T-cell (primary cell): ENCODE measurements at regions not wholly inside any gene's neighbourhood (a gene's known extent, or its start where the extent isn't known, plus 50 kb on each side); places are given as distances from the start of the nearest gene placed in this dataset.
"Not testable (repeated sequence)": the region's sequence is repeated elsewhere in the genome, so short reads cannot be mapped to it uniquely, and the experiment has no call there.

ENCODE experiments used
- ATAC-seq, 4 experiments: fragments of 200-7000 bp in 3 of 4; fragments of 150-1000 bp in 1 of 4; cut with Tn5 transposase; replicated peaks in 1 of 4; 1 replicate in 3 of 4; 2 replicates in 1 of 4; pipeline ENCODE4 v1.10.0; 2021; ENCODE audit warnings: moderate library complexity in 3 of 4, mild to moderate bottlenecking in 2 of 4, moderate number of reproducible peaks in 1 of 4
- CTCF ChIA-PET, 2 donors: fragments of 300-600 bp; sonication (Branson Sonifier 250); formaldehyde crosslinking; loops; one replicate each; lab custom pipeline; 2022; ENCODE audit warnings: antibody characterized with exemption in 2 of 2; lab: Charles Lee
- POLR2A ChIA-PET, 2 donors: fragments of 300-600 bp; sonication (Branson Sonifier 250); formaldehyde crosslinking; loops; one replicate each; lab custom pipeline; 2022; ENCODE audit warnings: antibody characterized with exemption in 2 of 2; lab: Charles Lee
- DNase-seq, 35 experiments: peaks; one replicate each; pipeline versions ENCODE4 v3.0.0 to v3.0.0-alpha.2; 2013 to 2023
- H3K27ac ChIP-seq: one replicate; pipeline ENCODE4 v1.5.1; 2013; ENCODE audit warnings: low read length
- H3K27me3 ChIP-seq, 2 experiments: replicated peaks in 1 of 2; 1 replicate in 1 of 2; 2 replicates in 1 of 2; pipeline versions ENCODE4 v1.6.1 to v1.7.0; 2013; ENCODE audit warnings: low read length in 1 of 2, mixed read lengths in 1 of 2; ENCODE audit not compliant: control insufficient read depth in 2 of 2, insufficient read depth in 2 of 2; ENCODE audit errors: extremely low read depth in 1 of 2
- H3K36me3 ChIP-seq, 2 donors: 1 replicate in 1 of 2; 2 replicates in 1 of 2; pipeline versions ENCODE4 v1.6.1 to v1.7.0; 2013; ENCODE audit warnings: low read length in 1 of 2; ENCODE audit not compliant: control insufficient read depth in 2 of 2, insufficient read depth in 1 of 2; ENCODE audit errors: extremely low read depth in 1 of 2
- H3K4me1 ChIP-seq, 2 experiments: 1 replicate in 1 of 2; 2 replicates in 1 of 2; pipeline versions ENCODE4 v1.6.1 to v1.7.0; 2013; ENCODE audit warnings: low read length in 2 of 2, mixed read lengths in 1 of 2; ENCODE audit not compliant: insufficient read depth in 2 of 2, control insufficient read depth in 1 of 2; ENCODE audit errors: extremely low read depth in 1 of 2
- H3K4me3 ChIP-seq, 2 donors: 1 replicate in 1 of 2; 2 replicates in 1 of 2; pipeline versions ENCODE4 v1.5.1 to v1.7.0; 2013; ENCODE audit warnings: mild to moderate bottlenecking in 2 of 2, low read length in 1 of 2, moderate library complexity in 1 of 2; ENCODE audit not compliant: control insufficient read depth in 1 of 2; ENCODE audit errors: extremely low read depth in 1 of 2
- H3K9me3 ChIP-seq: 2 replicates; pipeline ENCODE4 v1.7.0; 2013
- H3K27ac Mint-ChIP-seq, 2 donors: one replicate each; pipeline ENCODE4 v1.8.0; 2020 to 2021; ENCODE audit warnings: mild to moderate bottlenecking in 2 of 2, mixed read lengths in 2 of 2
- H3K27me3 Mint-ChIP-seq, 2 donors: one replicate each; pipeline ENCODE4 v1.8.0; 2021 to 2022; ENCODE audit warnings: mixed read lengths in 2 of 2
- H3K36me3 Mint-ChIP-seq: one replicate; pipeline ENCODE4 v1.8.0; 2021; ENCODE audit warnings: mixed read lengths
- H3K4me1 Mint-ChIP-seq, 3 donors: one replicate each; pipeline ENCODE4 v1.8.0; 2020 to 2022; ENCODE audit warnings: mixed read lengths in 3 of 3, mild to moderate bottlenecking in 1 of 3
- H3K4me3 Mint-ChIP-seq, 3 donors: one replicate each; pipeline ENCODE4 v1.8.0; 2020 to 2022; ENCODE audit warnings: mild to moderate bottlenecking in 3 of 3, mixed read lengths in 3 of 3, moderate library complexity in 3 of 3
- H3K9me3 Mint-ChIP-seq, 3 donors: one replicate each; pipeline ENCODE4 v1.8.0; 2020 to 2022; ENCODE audit warnings: mixed read lengths in 3 of 3
- WGBS: methylation state at CpG from one replicate; pipeline ENCODE4 v1.1.5; 2013; ENCODE audit warnings: missing lambda C conversion rate; ENCODE audit not compliant: insufficient coverage; 5-methylcytosine and 5-hydroxymethylcytosine counted together

DNA sequence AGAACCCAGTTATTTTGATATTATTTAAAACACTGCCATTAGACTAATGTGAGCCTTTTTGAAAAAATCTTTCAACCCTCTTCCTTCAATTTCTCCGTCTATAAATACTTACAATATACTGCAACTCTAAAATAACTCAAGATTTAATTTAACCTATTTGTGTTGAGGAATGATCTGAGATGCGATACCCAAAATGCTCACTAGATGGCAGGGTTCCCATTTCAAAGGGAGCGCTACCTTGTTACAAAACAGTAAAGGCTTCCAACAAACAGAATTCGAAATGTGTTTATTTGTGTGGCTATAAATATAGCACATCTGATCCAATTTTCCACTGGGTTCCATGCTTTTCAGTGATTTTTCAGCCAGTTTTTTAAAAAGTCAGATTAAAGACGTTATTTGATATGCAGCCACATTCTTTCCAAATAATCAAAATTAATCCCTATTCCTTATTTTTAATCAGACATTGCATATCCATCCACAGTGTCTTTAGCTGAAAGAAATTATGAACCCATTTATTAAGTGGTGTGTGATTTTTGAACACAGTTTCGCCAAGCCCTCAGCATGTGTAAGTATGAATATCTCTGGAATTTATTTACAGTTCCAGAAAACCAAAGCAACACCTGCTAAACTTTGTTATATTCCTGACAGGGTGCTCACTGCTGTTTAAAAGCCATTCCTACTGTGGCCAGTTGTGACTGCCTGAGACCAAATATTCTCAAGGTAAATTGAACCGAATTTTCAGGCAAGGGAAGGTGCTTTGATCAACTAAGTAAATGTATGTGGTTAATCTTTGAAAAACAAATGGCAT is 668.0 kb upstream of the LCORL start:
- no CpG with 5 or more reads among the region's 7 CpGs for WGBS
- Histone ChIP-seq H3K36me3 (no peaks in the 10 kb centered on the region), H3K27ac (no peak overlapping the region), H3K27me3 (no peaks in the 10 kb centered on the region), H3K9me3 (no peaks in the 10 kb centered on the region), H3K4me3 (no peak overlapping the region), H3K4me1 (no peaks in the 10 kb centered on the region)
- DNase-seq (peak in 18 of 35 experiments; percentile 1 to 55 (median 5)), ATAC-seq (no peak)
- H3K36me3 Mint-ChIP-seq: no peaks in the 10 kb centered on the region
- H3K27ac Mint-ChIP-seq: no peak overlapping the region
- no peak overlapping the region for H3K4me3 Mint-ChIP-seq
- ChIA-PET CTCF (no interaction called here), POLR2A (no interaction called here)
- peaks cover 3 to 6% of the 10 kb centered on the region in 2 donors for H3K27me3 Mint-ChIP-seq
- H3K9me3 Mint-ChIP-seq: no peaks in the 10 kb centered on the region
- H3K4me1 Mint-ChIP-seq: no peaks in the 10 kb centered on the region

DNA sequence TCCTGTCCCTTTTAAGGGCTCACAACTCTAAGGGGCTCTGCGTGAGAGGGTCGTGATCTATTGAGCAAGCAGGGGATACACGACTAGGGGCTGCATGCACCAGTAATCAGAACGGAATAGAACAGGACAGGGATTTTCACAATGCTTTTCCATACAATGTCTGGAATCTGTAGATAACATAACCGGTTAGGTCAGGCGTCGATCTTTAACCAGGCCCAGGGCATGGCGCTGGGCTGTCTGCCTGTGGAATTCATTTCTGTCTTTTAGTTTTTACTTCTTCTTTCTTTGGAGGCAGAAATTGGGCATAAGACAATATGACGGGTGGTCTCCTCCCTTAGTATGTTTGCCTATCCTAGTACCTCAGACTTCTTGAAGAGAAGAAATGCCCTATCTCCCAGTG is 666.8 kb upstream of the LCORL start:
- H3K27me3 ChIP-seq, H3K9me3 ChIP-seq, H3K4me3 ChIP-seq, POLR2A ChIA-PET, DNase-seq, H3K4me1 ChIP-seq, H3K27me3 Mint-ChIP-seq, H3K4me3 Mint-ChIP-seq, H3K27ac Mint-ChIP-seq, ATAC-seq, H3K27ac ChIP-seq, H3K36me3 ChIP-seq, H3K4me1 Mint-ChIP-seq, H3K9me3 Mint-ChIP-seq, CTCF ChIA-PET, H3K36me3 Mint-ChIP-seq: not testable (repeated sequence)
- 62% methylated on average over 4 of the region's 9 CpGs for WGBS

DNA sequence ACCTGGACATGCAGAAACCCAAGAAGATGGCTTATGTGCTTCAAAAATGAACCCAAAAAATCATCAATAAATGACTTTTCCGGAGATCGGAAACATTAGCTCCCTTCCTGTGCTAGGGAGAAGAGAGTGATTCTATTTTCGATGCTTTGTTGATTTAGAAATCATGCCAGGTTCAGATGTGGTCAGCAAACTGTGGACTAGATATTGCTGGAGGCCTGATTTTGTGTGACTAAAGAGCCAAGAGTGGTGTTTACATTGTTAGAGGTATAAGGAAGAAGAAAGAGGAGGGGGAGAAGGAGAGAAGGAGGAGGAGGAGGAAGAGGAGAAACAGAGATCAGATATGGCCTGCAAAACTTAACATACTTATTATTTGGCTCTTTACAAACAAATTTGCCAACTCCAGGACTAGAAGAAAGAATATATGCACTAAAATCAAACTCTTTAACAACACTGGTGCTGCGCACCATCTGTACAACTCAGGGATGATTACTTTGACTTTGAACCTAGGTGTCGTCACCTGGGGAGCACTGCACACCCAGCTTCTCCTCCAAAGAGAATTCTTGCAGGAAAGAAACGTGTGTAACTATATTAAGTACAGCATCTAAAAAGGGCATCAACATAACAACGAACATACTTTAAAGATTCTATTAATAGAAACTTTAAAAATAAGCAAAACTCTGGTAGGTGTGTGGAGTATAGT is 664.9 kb upstream of the LCORL start:
- no peaks in the 10 kb centered on the region for H3K9me3 Mint-ChIP-seq
- no peaks in the 10 kb centered on the region for H3K4me1 ChIP-seq
- no peaks in the 10 kb centered on the region for H3K4me1 Mint-ChIP-seq
- no peak for DNase-seq
- no peaks in the 10 kb centered on the region for H3K36me3 Mint-ChIP-seq
- no peaks in the 10 kb centered on the region for H3K9me3 ChIP-seq
- no peak for ATAC-seq
- H3K27ac Mint-ChIP-seq: no peak overlapping the region
- CTCF ChIA-PET: no interaction called here
- H3K36me3 ChIP-seq: no peaks in the 10 kb centered on the region
- H3K27me3 ChIP-seq: no peaks in the 10 kb centered on the region
- 62% methylated on average over 3 of the region's 7 CpGs for WGBS
- POLR2A ChIA-PET: no interaction called here
- peaks cover 3% of the 10 kb centered on the region in 2 donors for H3K27me3 Mint-ChIP-seq
- H3K4me3 Mint-ChIP-seq: no peak overlapping the region
- no peak overlapping the region for H3K4me3 ChIP-seq
- no peak overlapping the region for H3K27ac ChIP-seq

- Histone ChIP-seq H3K4me3 (no peak overlapping the region), H3K4me1 (no peaks in the 10 kb centered on the region), H3K36me3 (no peaks in the 10 kb centered on the region), H3K27ac (no peak overlapping the region), H3K27me3 (no peaks in the 10 kb centered on the region), H3K9me3 (no peaks in the 10 kb centered on the region)
- WGBS: no CpG with 5 or more reads among the region's 4 CpGs
- ATAC-seq (no peak), DNase-seq (no peak)
- Mint-ChIP-seq H3K4me1 (no peaks in the 10 kb centered on the region), H3K27me3 (peaks cover 2 to 3% of the 10 kb centered on the region in 2 donors), H3K9me3 (no peaks in the 10 kb centered on the region), H3K36me3 (no peaks in the 10 kb centered on the region), H3K27ac (no peak overlapping the region), H3K4me3 (no peak overlapping the region)
- CTCF ChIA-PET: no interaction called here
- POLR2A ChIA-PET: no interaction called here
Measured at GRCh38 chr4:18684932-18685331, 663.4 kb upstream of the LCORL start.

DNA sequence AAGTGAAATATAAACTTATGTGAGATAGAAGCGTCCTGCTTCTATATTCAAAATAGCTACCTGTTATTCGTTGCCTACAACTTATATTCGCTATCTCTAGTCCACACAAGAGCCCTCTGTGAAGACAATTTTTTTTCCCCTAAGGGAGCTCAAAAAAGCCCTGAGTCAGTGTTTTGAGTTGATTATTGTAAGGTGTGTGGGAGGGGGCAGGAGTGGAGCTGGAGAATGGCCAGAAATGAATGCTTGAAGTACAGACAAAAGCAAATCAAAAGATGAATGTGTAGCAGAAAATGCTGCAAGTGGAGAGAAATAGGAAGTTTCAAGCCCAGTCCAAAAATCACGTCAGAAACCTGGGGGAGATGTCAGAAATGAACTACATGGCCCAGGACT is 655.0 kb upstream of the LCORL start:
- WGBS: 50% methylated on average over 1 of the region's 4 CpGs
- POLR2A ChIA-PET: no interaction called here
- no peaks in the 10 kb centered on the region for H3K9me3 Mint-ChIP-seq

GRCh38 chr4:18675586-18676525 is 654.3 kb upstream of the LCORL start:
- Mint-ChIP-seq H3K9me3 (no peaks in the 10 kb centered on the region), H3K36me3 (no peaks in the 10 kb centered on the region), H3K27ac (no peak overlapping the region), H3K4me3 (no peak overlapping the region), H3K4me1 (no peaks in the 10 kb centered on the region), H3K27me3 (no peaks in the 10 kb centered on the region)
- H3K27me3 ChIP-seq: no peaks in the 10 kb centered on the region
- no peak overlapping the region for H3K27ac ChIP-seq
- ATAC-seq (no peak), DNase-seq (no peak)
- no peaks in the 10 kb centered on the region for H3K9me3 ChIP-seq
- WGBS: 67% methylated on average over 1 of the region's 4 CpGs
- ChIA-PET CTCF (no interaction called here), POLR2A (no interaction called here)
- H3K4me3 ChIP-seq: no peak overlapping the region
- no peaks in the 10 kb centered on the region for H3K36me3 ChIP-seq
- no peaks in the 10 kb centered on the region for H3K4me1 ChIP-seq

More for the DNA sequence above, 655.0 kb upstream of the LCORL start:
- no peak overlapping the region for H3K4me3 ChIP-seq
- no peaks in the 10 kb centered on the region for H3K27me3 ChIP-seq
- DNase-seq: no peak
- H3K4me1 Mint-ChIP-seq: no peaks in the 10 kb centered on the region
- CTCF ChIA-PET: no interaction called here
- H3K27ac ChIP-seq: no peak overlapping the region
- no peak for ATAC-seq
- no peaks in the 10 kb centered on the region for H3K36me3 Mint-ChIP-seq
- no peaks in the 10 kb centered on the region for H3K4me1 ChIP-seq
- H3K9me3 ChIP-seq: no peaks in the 10 kb centered on the region
- no peak overlapping the region for H3K27ac Mint-ChIP-seq
- H3K4me3 Mint-ChIP-seq: no peak overlapping the region
- H3K36me3 ChIP-seq: no peaks in the 10 kb centered on the region
- no peaks in the 10 kb centered on the region for H3K27me3 Mint-ChIP-seq
